ENCODE measurements at regions not wholly inside any gene's neighbourhood (a gene's known extent, or its start where the extent isn't known, plus 50 kb on each side); places are given as distances from the start of the nearest gene placed in this dataset.

- TF ChIP-seq, protein P1, sequence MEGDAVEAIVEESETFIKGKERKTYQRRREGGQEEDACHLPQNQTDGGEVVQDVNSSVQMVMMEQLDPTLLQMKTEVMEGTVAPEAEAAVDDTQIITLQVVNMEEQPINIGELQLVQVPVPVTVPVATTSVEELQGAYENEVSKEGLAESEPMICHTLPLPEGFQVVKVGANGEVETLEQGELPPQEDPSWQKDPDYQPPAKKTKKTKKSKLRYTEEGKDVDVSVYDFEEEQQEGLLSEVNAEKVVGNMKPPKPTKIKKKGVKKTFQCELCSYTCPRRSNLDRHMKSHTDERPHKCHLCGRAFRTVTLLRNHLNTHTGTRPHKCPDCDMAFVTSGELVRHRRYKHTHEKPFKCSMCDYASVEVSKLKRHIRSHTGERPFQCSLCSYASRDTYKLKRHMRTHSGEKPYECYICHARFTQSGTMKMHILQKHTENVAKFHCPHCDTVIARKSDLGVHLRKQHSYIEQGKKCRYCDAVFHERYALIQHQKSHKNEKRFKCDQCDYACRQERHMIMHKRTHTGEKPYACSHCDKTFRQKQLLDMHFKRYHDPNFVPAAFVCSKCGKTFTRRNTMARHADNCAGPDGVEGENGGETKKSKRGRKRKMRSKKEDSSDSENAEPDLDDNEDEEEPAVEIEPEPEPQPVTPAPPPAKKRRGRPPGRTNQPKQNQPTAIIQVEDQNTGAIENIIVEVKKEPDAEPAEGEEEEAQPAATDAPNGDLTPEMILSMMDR (IDR thresholded peaks at IDR 0.05) = no peak
- TF ChIP-seq TCF12 (IDR thresholded peaks at IDR 0.05) = peak; percentile 38
- TF ChIP-seq EZH2phosphoT487 (IDR thresholded peaks at IDR 0.05; ENCODE audit: borderline replicate concordance, low read depth) = no peak
- no peak for TF ChIP-seq EP300 (IDR thresholded peaks at IDR 0.05; ENCODE audit: borderline replicate concordance in 1 of 2, low read depth in 1 of 2, low read length in 1 of 2)
- TF ChIP-seq, protein P2, sequence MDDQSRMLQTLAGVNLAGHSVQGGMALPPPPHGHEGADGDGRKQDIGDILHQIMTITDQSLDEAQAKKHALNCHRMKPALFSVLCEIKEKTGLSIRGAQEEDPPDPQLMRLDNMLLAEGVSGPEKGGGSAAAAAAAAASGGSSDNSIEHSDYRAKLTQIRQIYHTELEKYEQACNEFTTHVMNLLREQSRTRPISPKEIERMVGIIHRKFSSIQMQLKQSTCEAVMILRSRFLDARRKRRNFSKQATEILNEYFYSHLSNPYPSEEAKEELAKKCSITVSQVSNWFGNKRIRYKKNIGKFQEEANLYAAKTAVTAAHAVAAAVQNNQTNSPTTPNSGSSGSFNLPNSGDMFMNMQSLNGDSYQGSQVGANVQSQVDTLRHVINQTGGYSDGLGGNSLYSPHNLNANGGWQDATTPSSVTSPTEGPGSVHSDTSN (IDR thresholded peaks at IDR 0.05) = peak; percentile 47
- TF ChIP-seq GABPA (IDR thresholded peaks at IDR 0.05; ENCODE audit: low read depth) = no peak
- peak; percentile 16; the same call in 1 of the 2 replicates for TF ChIP-seq JUND (IDR thresholded peaks at IDR 0.05)
- no peak for TF ChIP-seq POLR2AphosphoS5 (IDR thresholded peaks at IDR 0.05; ENCODE audit: low read depth, low read length)
- TF ChIP-seq SIN3A (IDR thresholded peaks at IDR 0.05; ENCODE audit: borderline replicate concordance, low read depth, low read length) = no peak
- TF ChIP-seq MXI1 (IDR thresholded peaks at IDR 0.05; ENCODE audit: low read depth, low read length) = no peak
- TF ChIP-seq ELF1 (IDR thresholded peaks at IDR 0.05) = no peak
- TF ChIP-seq SMC3 (IDR thresholded peaks at IDR 0.05; ENCODE audit: low read depth, low read length) = no peak
- TF ChIP-seq RAD21 (IDR thresholded peaks at IDR 0.05; ENCODE audit: low read length) = no peak
- TF ChIP-seq NFIC (IDR thresholded peaks at IDR 0.05; ENCODE audit: borderline replicate concordance) = no peak
- TF ChIP-seq GATA2 (CRISPR knock-in tag; IDR thresholded peaks at IDR 0.05) = no peak
- TF ChIP-seq, protein P3, sequence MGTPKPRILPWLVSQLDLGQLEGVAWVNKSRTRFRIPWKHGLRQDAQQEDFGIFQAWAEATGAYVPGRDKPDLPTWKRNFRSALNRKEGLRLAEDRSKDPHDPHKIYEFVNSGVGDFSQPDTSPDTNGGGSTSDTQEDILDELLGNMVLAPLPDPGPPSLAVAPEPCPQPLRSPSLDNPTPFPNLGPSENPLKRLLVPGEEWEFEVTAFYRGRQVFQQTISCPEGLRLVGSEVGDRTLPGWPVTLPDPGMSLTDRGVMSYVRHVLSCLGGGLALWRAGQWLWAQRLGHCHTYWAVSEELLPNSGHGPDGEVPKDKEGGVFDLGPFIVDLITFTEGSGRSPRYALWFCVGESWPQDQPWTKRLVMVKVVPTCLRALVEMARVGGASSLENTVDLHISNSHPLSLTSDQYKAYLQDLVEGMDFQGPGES (IDR thresholded peaks at IDR 0.05; ENCODE audit: low read depth, low read length) = no peak
Measured at GRCh38 chr6:6851059-6851948, 256.5 kb upstream of the RREB1 start (continued).

- H3K9ac ChIP-seq = no peak overlapping the region
- H3K4me3 ChIP-seq (ENCODE audit: low read depth in 2 of 2, low read length in 1 of 2) = no peak overlapping the region
- H3K79me2 ChIP-seq (ENCODE audit: insufficient read depth) = no peaks in the 10 kb centered on the region
- CTCF ChIA-PET = interaction anchor here (0.8 kb wide), 1 partner anchor 28 kb away, joined by 3 read pairs; no protein-coding TSS in a partner anchor
- H3F3A ChIP-seq (replicated peaks; ENCODE audit: insufficient read depth) = peaks cover 3% of the 10 kb centered on the region
- no peaks in the 10 kb centered on the region for H4K20me1 ChIP-seq (ENCODE audit: insufficient read depth)
- WGBS (ENCODE audit: low lambda C conversion rate) = 51% methylated on average over 2 of the region's 2 CpGs
- H3K9me2 ChIP-seq = no peaks in the 10 kb centered on the region
- POLR2A ChIA-PET = no interaction called here
- DNase-seq = no peak
- no peak overlapping the region for H3K27ac ChIP-seq (ENCODE audit: low read depth in 2 of 2, low read length in 1 of 2)
- H3K9me3 ChIP-seq = no peaks in the 10 kb centered on the region
- no peak overlapping the region for H3K4me2 ChIP-seq
- H3K36me3 ChIP-seq (replicated peaks in 1 of 2; ENCODE audit: control insufficient read depth in 1 of 2, insufficient read depth in 2 of 2, low read length in 1 of 2) = no peaks in the 10 kb centered on the region
- TF ChIP-seq ELF1 (IDR thresholded peaks at IDR 0.05) (no peak), GATA2 (CRISPR knock-in tag; IDR thresholded peaks at IDR 0.05) (no peak), YY1 (IDR thresholded peaks at IDR 0.05; ENCODE audit: low read depth) (no peak), NFIC (IDR thresholded peaks at IDR 0.05; ENCODE audit: borderline replicate concordance) (no peak), SMC3 (IDR thresholded peaks at IDR 0.05; ENCODE audit: low read depth, low read length) (no peak), TCF12 (IDR thresholded peaks at IDR 0.05) (no peak), POLR2AphosphoS5 (IDR thresholded peaks at IDR 0.05; ENCODE audit: low read depth, low read length) (no peak), RXRA (IDR thresholded peaks at IDR 0.05; ENCODE audit: borderline replicate concordance, low read depth) (no peak), CHD2 (IDR thresholded peaks at IDR 0.05; ENCODE audit: low read length, partially characterized antibody) (no peak), JUND (IDR thresholded peaks at IDR 0.05) (no peak), RCOR1 (IDR thresholded peaks at IDR 0.05; ENCODE audit: low read length) (no peak)
- TF ChIP-seq, protein P4, sequence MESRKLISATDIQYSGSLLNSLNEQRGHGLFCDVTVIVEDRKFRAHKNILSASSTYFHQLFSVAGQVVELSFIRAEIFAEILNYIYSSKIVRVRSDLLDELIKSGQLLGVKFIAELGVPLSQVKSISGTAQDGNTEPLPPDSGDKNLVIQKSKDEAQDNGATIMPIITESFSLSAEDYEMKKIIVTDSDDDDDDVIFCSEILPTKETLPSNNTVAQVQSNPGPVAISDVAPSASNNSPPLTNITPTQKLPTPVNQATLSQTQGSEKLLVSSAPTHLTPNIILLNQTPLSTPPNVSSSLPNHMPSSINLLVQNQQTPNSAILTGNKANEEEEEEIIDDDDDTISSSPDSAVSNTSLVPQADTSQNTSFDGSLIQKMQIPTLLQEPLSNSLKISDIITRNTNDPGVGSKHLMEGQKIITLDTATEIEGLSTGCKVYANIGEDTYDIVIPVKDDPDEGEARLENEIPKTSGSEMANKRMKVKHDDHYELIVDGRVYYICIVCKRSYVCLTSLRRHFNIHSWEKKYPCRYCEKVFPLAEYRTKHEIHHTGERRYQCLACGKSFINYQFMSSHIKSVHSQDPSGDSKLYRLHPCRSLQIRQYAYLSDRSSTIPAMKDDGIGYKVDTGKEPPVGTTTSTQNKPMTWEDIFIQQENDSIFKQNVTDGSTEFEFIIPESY (IDR thresholded peaks at IDR 0.05; ENCODE audit: borderline replicate concordance, low read depth) = no peak
- TF ChIP-seq, protein P1 (IDR thresholded peaks at IDR 0.05) = no peak
- TF ChIP-seq, protein P2 (IDR thresholded peaks at IDR 0.05) = no peak
- no peak overlapping the region for H2AFZ ChIP-seq (ENCODE audit: low read depth)
- peaks cover 1 to 5% of the 10 kb centered on the region in 2 experiments; a peak in 2 of 4 replicates for H3K4me1 ChIP-seq (ENCODE audit: control insufficient read depth in 1 of 2, insufficient read depth in 2 of 2, low read depth in 1 of 2, low read length in 1 of 2)
- no peaks in the 10 kb centered on the region for H3K27me3 ChIP-seq (ENCODE audit: insufficient read depth)
Measured at GRCh38 chr6:6851949-6852261, 255.9 kb upstream of the RREB1 start.

Measured in SK-N-SH (cell line).